ENCODE measurements at regions not wholly inside any gene's neighbourhood (a gene's known extent, or its start where the extent isn't known, plus 50 kb on each side); places are given as distances from the start of the nearest gene placed in this dataset.

GRCh38 chr15:70390723-70391122 lies 293.0 kb upstream of the TLE3 start:
- Histone ChIP-seq H3K9me3 (ENCODE audit: control insufficient read depth, insufficient read depth, low read length) (no peaks in the 10 kb centered on the region), H3K4me2 (ENCODE audit: low read length) (no peak overlapping the region), H3K4me3 (ENCODE audit: low read length) (no peak overlapping the region), H3F3A (ENCODE audit: control insufficient read depth, insufficient read depth) (no peaks in the 10 kb centered on the region), H3K79me2 (ENCODE audit: control insufficient read depth, low read length) (no peaks in the 10 kb centered on the region), H3K9me2 (replicated peaks; ENCODE audit: control insufficient read depth, low read length) (no peaks in the 10 kb centered on the region), H3K4me1 (ENCODE audit: control insufficient read depth, low read length) (peaks cover 4% of the 10 kb centered on the region; the same call in 1 of the 2 replicates), H3K27ac (ENCODE audit: low read depth, low read length) (no peak overlapping the region), H3K36me3 (ENCODE audit: control insufficient read depth, low read length) (no peaks in the 10 kb centered on the region), H4K20me1 (ENCODE audit: control insufficient read depth, insufficient read depth, low read depth, low read length) (no peaks in the 10 kb centered on the region), H3K27me3 (ENCODE audit: control insufficient read depth, low read length) (peaks cover 9% of the 10 kb centered on the region)
- TF ChIP-seq CTCF (IDR thresholded peaks at IDR 0.05; ENCODE audit: low read depth, low read length, poor library complexity, severe bottlenecking) (no peak), EZH2phosphoT487 (IDR thresholded peaks at IDR 0.05; ENCODE audit: borderline replicate concordance, low read length) (no peak)

GRCh38 chr15:70387993-70388392 lies 290.3 kb upstream of the TLE3 start:
- H3F3A ChIP-seq (ENCODE audit: control insufficient read depth, insufficient read depth), result no peaks in the 10 kb centered on the region
- no peak overlapping the region for H3K27ac ChIP-seq (ENCODE audit: low read depth, low read length)
- H3K4me2 ChIP-seq (ENCODE audit: low read length), result no peak overlapping the region
- TF ChIP-seq EZH2phosphoT487 (IDR thresholded peaks at IDR 0.05; ENCODE audit: borderline replicate concordance, low read length), result no peak
- no peak for TF ChIP-seq CTCF (IDR thresholded peaks at IDR 0.05; ENCODE audit: low read depth, low read length, poor library complexity, severe bottlenecking)
- H4K20me1 ChIP-seq (ENCODE audit: control insufficient read depth, insufficient read depth, low read depth, low read length), result no peaks in the 10 kb centered on the region
- peaks cover 4% of the 10 kb centered on the region; the same call in 1 of the 2 replicates for H3K4me1 ChIP-seq (ENCODE audit: control insufficient read depth, low read length)
- no peaks in the 10 kb centered on the region for H3K36me3 ChIP-seq (ENCODE audit: control insufficient read depth, low read length)
- no peak overlapping the region for H3K4me3 ChIP-seq (ENCODE audit: low read length)
- no peaks in the 10 kb centered on the region for H3K79me2 ChIP-seq (ENCODE audit: control insufficient read depth, low read length)
- H3K9me3 ChIP-seq (ENCODE audit: control insufficient read depth, insufficient read depth, low read length), result no peaks in the 10 kb centered on the region
- no peaks in the 10 kb centered on the region for H3K9me2 ChIP-seq (replicated peaks; ENCODE audit: control insufficient read depth, low read length)
- H3K27me3 ChIP-seq (ENCODE audit: control insufficient read depth, low read length), result peaks cover 2% of the 10 kb centered on the region; the same call in 1 of the 2 replicates

- H3K79me2 ChIP-seq (ENCODE audit: control insufficient read depth, low read length), result no peaks in the 10 kb centered on the region
- no peaks in the 10 kb centered on the region for H4K20me1 ChIP-seq (ENCODE audit: control insufficient read depth, insufficient read depth, low read depth, low read length)
- peaks cover 4% of the 10 kb centered on the region; the same call in 1 of the 2 replicates for H3K4me1 ChIP-seq (ENCODE audit: control insufficient read depth, low read length)
- no peaks in the 10 kb centered on the region for H3K9me2 ChIP-seq (replicated peaks; ENCODE audit: control insufficient read depth, low read length)
- no peak overlapping the region for H3K27ac ChIP-seq (ENCODE audit: low read depth, low read length)
- H3K27me3 ChIP-seq (ENCODE audit: control insufficient read depth, low read length), result peaks cover 2% of the 10 kb centered on the region; the same call in 1 of the 2 replicates
- H3F3A ChIP-seq (ENCODE audit: control insufficient read depth, insufficient read depth), result no peaks in the 10 kb centered on the region
- H3K36me3 ChIP-seq (ENCODE audit: control insufficient read depth, low read length), result no peaks in the 10 kb centered on the region
- H3K4me2 ChIP-seq (ENCODE audit: low read length), result no peak overlapping the region
- no peak overlapping the region for H3K4me3 ChIP-seq (ENCODE audit: low read length)
- TF ChIP-seq EZH2phosphoT487 (IDR thresholded peaks at IDR 0.05; ENCODE audit: borderline replicate concordance, low read length) (no peak), CTCF (IDR thresholded peaks at IDR 0.05; ENCODE audit: low read depth, low read length, poor library complexity, severe bottlenecking) (no peak)
- H3K9me3 ChIP-seq (ENCODE audit: control insufficient read depth, insufficient read depth, low read length), result no peaks in the 10 kb centered on the region
Observed at GRCh38 chr15:70387081-70387480, 289.4 kb upstream of the TLE3 start.
